HG03460 (cell line): ENCODE measurements at regions not wholly inside any gene's neighbourhood (a gene's known extent, or its start where the extent isn't known, plus 50 kb on each side); places are given as distances from the start of the nearest gene placed in this dataset.

Experiments used
- ATAC-seq: cut with Tn5 transposase; IDR thresholded peaks from one replicate; pipeline ENCODE4 v1.9.1; 2021; ENCODE audit not compliant: unreplicated experiment

GRCh38 chr11:109251230-109251629 lies 170.8 kb upstream of the C11orf87 start:
- ATAC-seq: no peak

- no peak for ATAC-seq
Measured at GRCh38 chr11:109264128-109264527, 157.9 kb upstream of the C11orf87 start.

- no peak for ATAC-seq
Measured at GRCh38 chr11:109267293-109268095, 154.5 kb upstream of the C11orf87 start.

GRCh38 chr11:109275931-109276330 lies 146.1 kb upstream of the C11orf87 start:
- ATAC-seq: no peak

GRCh38 chr11:109285465-109285864 lies 136.5 kb upstream of the C11orf87 start:
- no peak for ATAC-seq

- no peak for ATAC-seq
Measured at GRCh38 chr11:109291553-109291952, 130.4 kb upstream of the C11orf87 start.

GRCh38 chr11:109298865-109299264 lies 123.1 kb upstream of the C11orf87 start:
- ATAC-seq: no peak

- no peak for ATAC-seq
Measured at GRCh38 chr11:109300211-109300610, 121.8 kb upstream of the C11orf87 start.

- ATAC-seq: no peak
Measured at GRCh38 chr11:109302591-109303334, 119.2 kb upstream of the C11orf87 start.

- ATAC-seq: no peak
Measured at GRCh38 chr11:109303342-109303741, 118.6 kb upstream of the C11orf87 start.

GRCh38 chr11:109304159-109304558 lies 117.8 kb upstream of the C11orf87 start:
- no peak for ATAC-seq

- no peak for ATAC-seq
Measured at GRCh38 chr11:109305009-109305408, 117.0 kb upstream of the C11orf87 start.

GRCh38 chr11:109306322-109306721 lies 115.7 kb upstream of the C11orf87 start:
- no peak for ATAC-seq

GRCh38 chr11:109307366-109307765 lies 114.6 kb upstream of the C11orf87 start:
- no peak for ATAC-seq

GRCh38 chr11:109308551-109308950 lies 113.4 kb upstream of the C11orf87 start:
- no peak for ATAC-seq

GRCh38 chr11:109309153-109309552 lies 112.8 kb upstream of the C11orf87 start:
- ATAC-seq: no peak

- ATAC-seq: no peak
Measured at GRCh38 chr11:109317726-109318125, 104.3 kb upstream of the C11orf87 start.

- no peak for ATAC-seq
Measured at GRCh38 chr11:109320595-109320994, 101.4 kb upstream of the C11orf87 start.

GRCh38 chr11:109326781-109327180 lies 95.2 kb upstream of the C11orf87 start:
- ATAC-seq: no peak

- no peak for ATAC-seq
Measured at GRCh38 chr11:109329716-109330115, 92.3 kb upstream of the C11orf87 start.

GRCh38 chr11:109338131-109338530 lies 83.9 kb upstream of the C11orf87 start:
- no peak for ATAC-seq

GRCh38 chr11:109342261-109342660 lies 79.7 kb upstream of the C11orf87 start:
- no peak for ATAC-seq
